Activated CD4-positive, alpha-beta T cell treated with anti-CD3 and anti-CD28 coated beads for 36 hours (primary cell): ENCODE measurements at regions not wholly inside any gene's neighbourhood (a gene's known extent, or its start where the extent isn't known, plus 50 kb on each side); places are given as distances from the start of the nearest gene placed in this dataset.

Source experiments
- ATAC-seq: fragments of 200-7000 bp; cut with Tn5 transposase; one replicate; pipeline ENCODE4 v1.10.0; 2021; ENCODE audit warnings: mild to moderate bottlenecking, moderate library complexity
- CTCF ChIA-PET: fragments of 350-600 bp; sonication (Branson Sonifier 250); formaldehyde crosslinking; loops from one replicate; lab custom pipeline; 2021; ENCODE audit warnings: antibody characterized with exemption; lab: Charles Lee
- POLR2A ChIA-PET: fragments of 350-600 bp; sonication (Branson Sonifier 250); formaldehyde crosslinking; loops from one replicate; lab custom pipeline; 2021; ENCODE audit warnings: antibody characterized with exemption, inconsistent platforms; lab: Charles Lee
- DNase-seq: peaks from one replicate; pipeline ENCODE4 v3.0.0-alpha.2; 2020
- H3K27ac Mint-ChIP-seq: one replicate; pipeline ENCODE4 v1.8.0; 2021; ENCODE audit warnings: mixed read lengths
- H3K27me3 Mint-ChIP-seq: one replicate; pipeline ENCODE4 v1.8.0; 2021; ENCODE audit warnings: mixed read lengths
- H3K36me3 Mint-ChIP-seq: one replicate; pipeline ENCODE4 v1.8.0; 2021; ENCODE audit warnings: low read depth, mixed read lengths
- H3K4me1 Mint-ChIP-seq: one replicate; pipeline ENCODE4 v1.8.0; 2021; ENCODE audit warnings: mixed read lengths
- H3K4me3 Mint-ChIP-seq: one replicate; pipeline ENCODE4 v1.8.0; 2021; ENCODE audit warnings: mild to moderate bottlenecking, moderate library complexity, mixed read lengths
- H3K9me3 Mint-ChIP-seq: one replicate; pipeline ENCODE4 v1.8.0; 2021; ENCODE audit warnings: low read depth, mixed read lengths
- intact Hi-C, 2 experiments: fragments of 100-400 bp; cut with DNase I in 1 of 2; cut with micrococcal nuclease in 1 of 2; formaldehyde crosslinking; loops; one replicate each; pipeline versions ENCODE4 v1.14.2 to v1.15.1; 2022 to 2024; cut with DNase I, micrococcal nuclease

DNA sequence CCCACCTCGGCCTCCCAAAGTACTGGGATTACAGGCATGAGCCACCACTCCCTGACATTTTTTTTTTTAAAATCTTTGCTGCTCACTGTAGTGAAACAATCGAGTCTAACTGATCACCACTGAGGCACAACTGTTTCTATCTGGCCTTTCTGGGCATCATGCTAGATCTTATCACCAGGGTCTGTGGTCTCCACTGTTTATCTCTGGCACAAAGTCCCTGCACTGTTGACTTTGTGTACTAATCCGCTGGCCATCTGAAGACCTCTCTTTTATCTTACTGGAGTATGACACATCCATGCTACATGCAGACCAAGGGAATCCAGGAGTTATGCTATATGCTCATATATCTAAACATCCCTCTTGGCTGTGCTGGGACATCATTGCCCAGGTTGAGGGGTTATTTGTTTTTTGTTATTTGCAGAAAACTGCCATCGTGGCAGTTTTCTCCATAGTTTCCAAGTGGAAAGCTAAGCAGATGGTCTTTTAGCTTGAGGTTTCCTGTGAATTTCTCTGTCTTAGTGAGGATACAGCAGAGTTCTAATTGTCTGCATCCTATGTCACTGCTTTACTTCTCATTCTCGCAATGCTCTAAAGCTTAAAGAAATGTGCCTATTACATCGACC, 456.9 kb downstream of the CCER1 start:
- ChIA-PET CTCF (no interaction called here), POLR2A (no interaction called here)
- H3K27me3 Mint-ChIP-seq = peaks cover 2% of the 10 kb centered on the region

DNA sequence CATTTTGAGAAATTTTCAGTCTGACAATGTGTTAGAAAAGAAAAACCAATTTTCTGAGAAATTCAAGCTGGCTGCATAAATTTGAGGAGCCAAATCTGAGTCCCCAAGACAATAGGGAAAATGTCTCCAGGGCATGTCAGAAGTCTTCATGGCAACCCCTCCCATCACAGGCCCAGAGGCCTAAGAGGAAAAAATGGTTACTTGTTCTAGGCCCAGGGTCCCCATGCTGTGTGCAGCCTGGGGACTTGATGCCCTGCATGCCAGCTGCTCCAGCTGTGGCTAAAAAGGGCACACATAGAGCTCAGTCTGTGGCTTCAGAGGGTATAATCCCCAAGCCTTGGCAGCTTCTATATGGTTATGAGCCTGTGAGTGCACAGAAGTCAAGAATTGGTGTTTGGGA, 464.6 kb downstream of the CCER1 start:
- Mint-ChIP-seq H3K27me3 (peaks cover 3% of the 10 kb centered on the region), H3K4me3 (no peak overlapping the region), H3K4me1 (no peaks in the 10 kb centered on the region), H3K27ac (no peak overlapping the region), H3K9me3 (peaks cover 9% of the 10 kb centered on the region), H3K36me3 (no peaks in the 10 kb centered on the region)
- POLR2A ChIA-PET = no interaction called here
- CTCF ChIA-PET = no interaction called here
- no peak for DNase-seq
- no peak for ATAC-seq
- intact Hi-C loops = no loop called here

More for the DNA sequence above, 456.9 kb downstream of the CCER1 start:
- no peaks in the 10 kb centered on the region for H3K36me3 Mint-ChIP-seq
- intact Hi-C loops = no loop called here
- ATAC-seq (no peak), DNase-seq (no peak)
- H3K27ac Mint-ChIP-seq = no peak overlapping the region
- no peak overlapping the region for H3K4me3 Mint-ChIP-seq
- peaks cover 4% of the 10 kb centered on the region for H3K4me1 Mint-ChIP-seq
- no peaks in the 10 kb centered on the region for H3K9me3 Mint-ChIP-seq

DNA sequence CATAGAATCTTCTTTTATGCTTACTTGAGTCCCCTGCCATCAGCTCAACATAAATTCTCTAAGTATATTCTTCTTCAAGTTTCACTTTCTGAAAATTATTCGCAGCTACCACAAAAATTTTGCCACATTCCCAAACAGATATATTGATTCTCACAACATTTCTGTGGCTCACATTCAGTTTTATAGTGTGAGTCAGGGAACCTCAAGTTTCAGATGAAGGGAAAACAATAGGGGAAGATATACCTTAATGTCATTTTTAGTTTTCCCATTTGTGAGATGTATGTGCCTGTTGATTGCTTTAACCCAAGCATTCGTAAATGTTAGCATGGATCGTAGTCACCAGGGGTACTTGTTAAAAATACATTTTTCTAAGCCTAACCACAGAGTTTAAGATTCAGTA, 465.8 kb downstream of the CCER1 start:
- POLR2A ChIA-PET = no interaction called here
- intact Hi-C loops = no loop called here
- Mint-ChIP-seq H3K4me3 (no peak overlapping the region), H3K9me3 (peaks cover 9% of the 10 kb centered on the region), H3K36me3 (no peaks in the 10 kb centered on the region), H3K27me3 (peaks cover 3% of the 10 kb centered on the region), H3K4me1 (no peaks in the 10 kb centered on the region), H3K27ac (no peak overlapping the region)
- ATAC-seq (no peak), DNase-seq (no peak)
- CTCF ChIA-PET = no interaction called here

DNA sequence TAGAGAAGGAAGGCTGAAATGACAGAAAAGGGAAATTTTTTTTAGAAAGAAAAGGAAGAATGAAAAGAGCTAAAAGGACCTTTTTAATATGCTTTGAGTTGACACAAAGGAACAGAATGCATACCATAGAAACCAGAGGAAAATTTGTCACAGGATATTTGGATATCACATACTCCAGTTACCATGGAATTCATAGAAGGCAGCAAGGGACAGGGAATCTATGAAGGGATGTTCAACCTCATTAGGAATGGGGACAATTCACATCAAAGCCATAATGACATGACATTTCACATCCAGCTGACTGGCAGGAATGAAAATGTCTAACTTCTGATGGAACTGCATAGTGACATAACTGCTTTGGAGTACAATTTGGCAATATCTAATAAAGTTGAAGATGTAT, 469.4 kb downstream of the CCER1 start:
- Mint-ChIP-seq H3K27ac (no peak overlapping the region), H3K4me1 (no peaks in the 10 kb centered on the region), H3K9me3 (peaks cover under 1% of the 10 kb centered on the region), H3K36me3 (no peaks in the 10 kb centered on the region), H3K4me3 (no peak overlapping the region), H3K27me3 (peaks cover 3% of the 10 kb centered on the region)
- ChIA-PET CTCF (no interaction called here), POLR2A (no interaction called here)
- ATAC-seq (no peak), DNase-seq (no peak)
- intact Hi-C loops = no loop called here

DNA sequence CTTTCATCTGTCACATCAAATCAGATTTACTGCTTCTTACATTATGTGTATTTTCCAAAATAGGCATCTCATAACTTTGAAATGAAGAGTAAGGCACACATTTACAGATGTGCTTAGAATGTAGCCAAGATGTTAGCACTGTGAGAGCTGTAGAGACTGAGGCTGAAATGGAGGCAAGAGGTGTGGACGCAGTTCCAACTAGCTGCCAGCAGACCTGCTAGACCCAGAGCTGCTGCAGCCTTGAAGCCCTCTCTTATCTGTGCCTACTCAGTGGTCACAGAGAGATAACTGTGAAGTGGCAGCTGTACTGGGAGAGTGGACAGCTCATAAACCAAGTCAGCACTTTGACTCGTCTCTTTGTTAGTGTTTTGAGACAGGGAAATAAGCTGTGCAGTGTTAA, 470.9 kb downstream of the CCER1 start:
- no peak for ATAC-seq
- intact Hi-C loops = no loop called here
- H3K27me3 Mint-ChIP-seq = peaks cover 3% of the 10 kb centered on the region
- no peak overlapping the region for H3K4me3 Mint-ChIP-seq
- no peaks in the 10 kb centered on the region for H3K4me1 Mint-ChIP-seq
- no peak for DNase-seq
- ChIA-PET CTCF (no interaction called here), POLR2A (no interaction called here)
- H3K9me3 Mint-ChIP-seq = no peaks in the 10 kb centered on the region
- no peak overlapping the region for H3K27ac Mint-ChIP-seq
- H3K36me3 Mint-ChIP-seq = no peaks in the 10 kb centered on the region

DNA sequence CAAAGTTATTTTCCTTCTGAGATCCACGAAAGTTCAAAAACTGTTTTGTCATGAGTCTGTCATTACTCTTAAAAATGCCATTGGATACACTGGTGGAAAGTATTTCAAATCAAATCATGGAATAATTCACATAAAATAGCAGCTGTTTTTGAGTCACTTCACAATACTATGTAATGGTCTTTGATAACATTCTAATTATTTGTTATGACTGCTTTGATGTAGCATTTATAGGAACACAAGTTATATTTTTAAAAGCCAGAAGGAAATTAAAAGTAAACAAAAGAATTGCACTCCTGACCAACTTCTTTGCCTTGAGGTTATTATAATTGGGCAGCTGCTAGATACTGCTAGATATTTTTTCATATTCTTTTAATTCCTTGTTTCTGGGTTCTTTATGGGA, 473.2 kb downstream of the CCER1 start:
- H3K27me3 Mint-ChIP-seq = peaks cover 3% of the 10 kb centered on the region
- CTCF ChIA-PET = no interaction called here

DNA sequence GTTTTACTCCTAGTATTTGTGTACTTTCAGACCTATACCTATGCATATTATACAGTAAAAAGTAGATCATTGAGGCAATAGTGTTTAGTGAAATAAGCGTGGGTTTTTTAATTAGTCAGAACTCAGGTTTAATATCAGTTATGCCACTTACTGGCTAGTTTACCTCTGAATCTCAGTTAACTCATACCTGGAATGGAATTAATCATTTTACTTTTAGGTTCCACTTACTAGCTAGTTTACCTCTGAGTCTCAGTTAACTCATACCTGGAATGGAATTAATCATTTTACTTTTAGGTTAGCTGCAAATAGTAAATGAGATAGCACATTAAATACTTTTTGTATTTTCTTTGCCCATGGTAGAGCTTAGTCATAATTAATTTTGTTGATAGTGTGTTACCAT, 475.7 kb downstream of the CCER1 start:
- Mint-ChIP-seq H3K36me3 (no peaks in the 10 kb centered on the region), H3K4me1 (no peaks in the 10 kb centered on the region), H3K9me3 (no peaks in the 10 kb centered on the region), H3K27ac (no peak overlapping the region), H3K27me3 (no peaks in the 10 kb centered on the region), H3K4me3 (no peak overlapping the region)
- no peak for DNase-seq
- ChIA-PET CTCF (no interaction called here), POLR2A (no interaction called here)
- intact Hi-C loops = no loop called here
- ATAC-seq = no peak

More for the DNA sequence above, 473.2 kb downstream of the CCER1 start:
- DNase-seq (no peak), ATAC-seq (no peak)
- Mint-ChIP-seq H3K9me3 (no peaks in the 10 kb centered on the region), H3K4me1 (no peaks in the 10 kb centered on the region), H3K36me3 (no peaks in the 10 kb centered on the region), H3K27ac (no peak overlapping the region), H3K4me3 (no peak overlapping the region)
- intact Hi-C loops = no loop called here
- POLR2A ChIA-PET = no interaction called here

DNA sequence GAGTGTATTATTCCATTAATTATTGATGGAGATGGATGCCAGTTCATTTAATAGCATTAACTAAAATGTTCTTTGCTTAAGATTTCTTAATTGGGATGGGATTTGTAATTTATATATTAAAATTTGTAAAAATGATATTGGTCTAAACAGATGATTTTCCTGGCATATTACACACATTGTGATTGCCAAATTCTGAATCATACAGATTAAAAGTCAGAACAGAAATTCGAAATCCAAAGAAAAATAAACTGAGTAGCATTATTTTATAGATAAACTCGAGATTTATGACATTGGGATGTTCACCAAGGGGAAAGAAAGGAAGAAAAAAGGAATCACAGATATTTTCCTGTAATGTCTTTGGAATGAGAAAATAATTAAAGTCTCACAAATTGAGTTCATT, 481.1 kb downstream of the CCER1 start:
- Mint-ChIP-seq H3K4me3 (no peak overlapping the region), H3K27me3 (no peaks in the 10 kb centered on the region), H3K4me1 (no peaks in the 10 kb centered on the region), H3K9me3 (peaks cover 2% of the 10 kb centered on the region), H3K27ac (no peak overlapping the region), H3K36me3 (no peaks in the 10 kb centered on the region)
- POLR2A ChIA-PET = no interaction called here
- CTCF ChIA-PET = no interaction called here
- DNase-seq (no peak), ATAC-seq (no peak)
- intact Hi-C loops = no loop called here

DNA sequence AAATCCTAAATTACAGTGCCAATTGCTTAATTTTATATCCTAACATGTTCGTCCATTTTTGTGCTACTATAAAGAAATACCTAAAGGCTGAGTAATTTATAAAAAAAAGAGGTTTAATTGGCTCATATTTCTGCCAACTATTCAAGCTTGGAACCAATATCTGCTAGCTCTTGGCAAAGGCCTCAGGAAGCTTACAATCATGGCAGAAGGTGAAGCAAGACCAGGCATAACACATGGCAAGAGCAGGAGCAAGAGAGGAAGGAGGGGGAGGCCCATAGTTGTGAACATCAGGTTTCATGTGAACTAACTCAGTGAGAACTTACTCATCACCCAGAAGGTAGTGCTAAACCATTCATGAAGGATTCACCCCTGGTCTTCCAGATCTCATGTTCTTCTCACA, 494.3 kb downstream of the CCER1 start:
- CTCF ChIA-PET = interaction anchor here (0.9 kb wide), 1 partner anchor 9 kb away, joined by 3 read pairs; no protein-coding TSS in a partner anchor
- H3K4me3 Mint-ChIP-seq = no peak overlapping the region
- ATAC-seq = no peak
- H3K9me3 Mint-ChIP-seq = peaks cover 2% of the 10 kb centered on the region
- intact Hi-C loops = no loop called here
- POLR2A ChIA-PET = no interaction called here
- no peaks in the 10 kb centered on the region for H3K27me3 Mint-ChIP-seq
- no peaks in the 10 kb centered on the region for H3K4me1 Mint-ChIP-seq
- DNase-seq = no peak
- H3K36me3 Mint-ChIP-seq = no peaks in the 10 kb centered on the region
- no peak overlapping the region for H3K27ac Mint-ChIP-seq

DNA sequence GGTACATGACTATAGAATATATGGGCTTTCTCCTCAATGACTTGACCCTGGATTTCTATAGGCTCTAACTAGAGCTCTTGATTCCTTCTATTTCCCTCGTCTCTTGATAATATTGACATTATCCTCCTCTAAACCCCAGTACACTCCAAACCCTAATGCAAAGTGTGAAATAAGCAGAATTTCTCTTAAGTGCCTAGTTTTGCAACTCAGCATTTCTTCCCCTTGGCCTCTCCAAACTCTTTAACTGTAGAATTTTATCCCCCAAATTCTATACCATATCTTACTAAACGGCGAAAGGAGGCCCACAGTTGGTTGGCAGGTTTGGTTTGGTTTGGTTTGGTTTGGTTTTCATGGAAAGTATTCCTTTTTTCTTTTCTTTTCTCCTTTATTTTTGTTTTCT, 498.7 kb downstream of the CCER1 start:
- intact Hi-C loops = no loop called here
- no peaks in the 10 kb centered on the region for H3K27me3 Mint-ChIP-seq
- no peak overlapping the region for H3K27ac Mint-ChIP-seq
- no peak for ATAC-seq
- H3K9me3 Mint-ChIP-seq = no peaks in the 10 kb centered on the region
- ChIA-PET CTCF (interaction anchor here (0.8 kb wide), 1 partner anchor 1707 kb away, joined by 3 read pairs; no protein-coding TSS in a partner anchor), POLR2A (no interaction called here)
- no peak for DNase-seq
- no peak overlapping the region for H3K4me3 Mint-ChIP-seq
- H3K4me1 Mint-ChIP-seq = no peaks in the 10 kb centered on the region
- no peaks in the 10 kb centered on the region for H3K36me3 Mint-ChIP-seq

DNA sequence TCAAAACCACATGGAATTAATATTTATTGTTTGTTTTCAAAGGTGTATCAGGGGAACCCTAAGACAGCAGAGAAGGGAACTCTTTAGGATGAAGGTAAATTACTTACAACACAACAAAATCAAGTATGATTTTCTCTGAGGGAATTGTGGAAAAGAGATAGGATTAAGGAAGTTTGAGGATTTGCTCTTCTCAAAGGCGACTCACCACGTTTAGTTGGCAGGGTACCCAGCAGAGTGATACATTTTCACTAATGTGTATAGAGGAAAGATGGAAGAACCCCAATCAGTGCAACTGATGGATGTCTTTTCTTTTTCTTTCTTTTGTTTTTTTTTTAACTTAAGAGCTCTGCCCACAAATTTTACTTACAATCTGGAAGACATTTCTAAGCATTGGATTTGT, 499.2 kb downstream of the CCER1 start:
- no peaks in the 10 kb centered on the region for H3K27me3 Mint-ChIP-seq
- DNase-seq = no peak
- no peak overlapping the region for H3K27ac Mint-ChIP-seq
- ChIA-PET POLR2A (no interaction called here), CTCF (interaction anchor here (0.8 kb wide), 1 partner anchor 1706 kb away, joined by 3 read pairs; no protein-coding TSS in a partner anchor)
- no peak for ATAC-seq
- H3K4me3 Mint-ChIP-seq = no peak overlapping the region
- intact Hi-C loops = no loop called here
- H3K4me1 Mint-ChIP-seq = no peaks in the 10 kb centered on the region
- H3K9me3 Mint-ChIP-seq = no peaks in the 10 kb centered on the region
- H3K36me3 Mint-ChIP-seq = no peaks in the 10 kb centered on the region

DNA sequence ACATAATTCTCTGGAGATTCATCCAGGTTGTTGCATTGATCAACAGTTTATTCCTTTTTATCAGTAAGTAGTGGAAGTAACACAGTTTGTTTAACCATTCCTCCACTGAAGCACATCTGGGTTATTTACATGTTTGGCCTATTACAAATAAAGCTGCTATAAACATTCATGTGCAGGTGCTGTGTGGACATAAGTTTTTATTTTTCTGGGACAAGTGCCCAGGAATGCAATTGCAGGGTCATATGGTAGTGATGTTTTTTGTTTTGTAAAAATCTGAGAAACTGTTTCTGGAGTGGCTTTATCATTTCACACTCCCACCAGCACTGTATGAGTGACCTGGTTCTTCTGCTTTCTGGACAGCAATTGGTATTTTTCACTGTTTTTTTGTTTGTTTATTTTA, 505.4 kb downstream of the CCER1 start:
- Mint-ChIP-seq H3K27me3 (no peaks in the 10 kb centered on the region), H3K4me1 (no peaks in the 10 kb centered on the region), H3K9me3 (no peaks in the 10 kb centered on the region), H3K4me3 (no peak overlapping the region), H3K27ac (no peak overlapping the region), H3K36me3 (no peaks in the 10 kb centered on the region)
- POLR2A ChIA-PET = no interaction called here
- no peak for DNase-seq
- intact Hi-C loops = no loop called here
- no peak for ATAC-seq
- CTCF ChIA-PET = no interaction called here
